ENCODE measurements at regions not wholly inside any gene's neighbourhood (a gene's known extent, or its start where the extent isn't known, plus 50 kb on each side); places are given as distances from the start of the nearest gene placed in this dataset.

DNA sequence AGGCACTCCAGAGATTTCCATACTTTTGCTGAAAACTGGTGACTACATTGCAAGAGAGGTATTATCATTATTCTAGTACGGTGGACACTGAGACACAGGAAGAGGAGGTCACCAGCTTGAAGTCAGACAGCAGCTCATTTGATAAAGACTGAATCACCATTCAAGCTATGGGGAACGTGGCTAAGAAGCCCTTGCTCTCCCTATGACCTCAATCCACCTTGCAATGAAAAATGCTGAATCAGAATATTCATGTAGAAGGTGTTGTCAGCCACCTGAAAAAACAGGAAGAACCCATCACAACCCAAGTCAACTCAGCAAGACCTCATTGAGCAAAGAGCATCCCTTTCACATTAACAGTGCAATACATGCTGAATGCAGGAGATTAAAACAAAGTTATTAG lies 59.0 kb upstream of the FGGY start:
- no peak for DNase-seq
- TF ChIP-seq, protein P1, sequence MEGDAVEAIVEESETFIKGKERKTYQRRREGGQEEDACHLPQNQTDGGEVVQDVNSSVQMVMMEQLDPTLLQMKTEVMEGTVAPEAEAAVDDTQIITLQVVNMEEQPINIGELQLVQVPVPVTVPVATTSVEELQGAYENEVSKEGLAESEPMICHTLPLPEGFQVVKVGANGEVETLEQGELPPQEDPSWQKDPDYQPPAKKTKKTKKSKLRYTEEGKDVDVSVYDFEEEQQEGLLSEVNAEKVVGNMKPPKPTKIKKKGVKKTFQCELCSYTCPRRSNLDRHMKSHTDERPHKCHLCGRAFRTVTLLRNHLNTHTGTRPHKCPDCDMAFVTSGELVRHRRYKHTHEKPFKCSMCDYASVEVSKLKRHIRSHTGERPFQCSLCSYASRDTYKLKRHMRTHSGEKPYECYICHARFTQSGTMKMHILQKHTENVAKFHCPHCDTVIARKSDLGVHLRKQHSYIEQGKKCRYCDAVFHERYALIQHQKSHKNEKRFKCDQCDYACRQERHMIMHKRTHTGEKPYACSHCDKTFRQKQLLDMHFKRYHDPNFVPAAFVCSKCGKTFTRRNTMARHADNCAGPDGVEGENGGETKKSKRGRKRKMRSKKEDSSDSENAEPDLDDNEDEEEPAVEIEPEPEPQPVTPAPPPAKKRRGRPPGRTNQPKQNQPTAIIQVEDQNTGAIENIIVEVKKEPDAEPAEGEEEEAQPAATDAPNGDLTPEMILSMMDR (IDR thresholded peaks at IDR 0.05) = no peak
- Mint-ChIP-seq H3K27me3 (ENCODE audit: insufficient read depth) (peaks cover 3% of the 10 kb centered on the region; the same call in 1 of the 2 replicates), H3K4me3 (no peak overlapping the region), H3K36me3 (ENCODE audit: low read depth) (no peaks in the 10 kb centered on the region), H3K9me3 (no peaks in the 10 kb centered on the region), H3K4me1 (ENCODE audit: low read depth) (peaks cover 21% of the 10 kb centered on the region), H3K27ac (no peak overlapping the region)

DNA sequence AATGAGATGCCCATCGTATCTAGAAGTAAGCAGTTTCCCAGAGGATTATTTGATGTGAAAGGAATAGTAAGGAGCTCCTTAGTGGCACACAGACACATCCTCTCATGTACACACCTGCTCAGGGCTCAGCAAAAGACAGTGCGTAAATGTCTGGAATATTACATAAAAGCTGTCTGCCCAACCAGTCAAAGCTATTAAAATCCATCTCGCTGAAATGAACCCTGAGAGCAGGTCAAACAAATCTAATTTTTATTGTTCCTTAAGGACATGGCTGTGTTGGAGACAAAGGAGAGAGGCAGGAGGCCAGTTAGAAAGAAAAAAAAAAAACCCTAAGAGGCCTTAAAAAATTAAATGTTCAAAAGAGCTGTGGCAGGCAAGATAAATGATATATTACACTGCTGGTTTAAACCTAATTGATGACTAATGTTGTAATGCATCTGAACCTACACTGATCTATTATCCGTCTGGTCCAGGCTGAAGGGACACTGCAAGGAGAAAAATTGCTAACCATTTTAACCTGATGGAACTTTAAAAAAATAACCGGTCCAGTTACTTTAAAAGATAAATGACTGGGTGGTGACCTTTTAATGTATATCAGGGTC lies 58.5 kb upstream of the FGGY start:
- Mint-ChIP-seq H3K4me3 (no peak overlapping the region), H3K9me3 (no peaks in the 10 kb centered on the region), H3K4me1 (ENCODE audit: low read depth) (peaks cover 21% of the 10 kb centered on the region), H3K27ac (no peak overlapping the region), H3K27me3 (ENCODE audit: insufficient read depth) (peaks cover 3% of the 10 kb centered on the region; the same call in 1 of the 2 replicates), H3K36me3 (ENCODE audit: low read depth) (peaks cover under 1% of the 10 kb centered on the region; the same call in 1 of the 2 replicates)
- TF ChIP-seq, protein P1 (IDR thresholded peaks at IDR 0.05) = no peak
- no peak for DNase-seq

DNA sequence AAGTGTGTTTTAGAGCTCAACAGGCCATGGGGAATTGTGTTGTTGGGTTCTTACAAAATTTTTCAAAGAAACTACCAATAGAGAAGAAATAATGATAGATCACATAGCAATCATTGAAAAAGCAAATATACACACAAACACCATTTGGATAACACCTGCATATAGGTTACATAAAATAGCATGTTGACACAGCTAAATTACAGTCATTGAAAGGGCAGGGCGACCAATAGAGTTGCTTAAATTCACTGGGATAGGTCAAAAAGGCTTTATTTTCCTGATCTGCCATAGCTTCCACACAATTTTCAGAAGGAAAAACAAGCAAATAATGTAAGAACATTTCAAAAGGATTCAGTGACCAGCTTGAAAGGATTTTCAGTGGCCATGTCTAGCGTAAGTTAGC lies 57.9 kb upstream of the FGGY start:
- Mint-ChIP-seq H3K36me3 (ENCODE audit: low read depth) (peaks cover 4% of the 10 kb centered on the region; the same call in 1 of the 2 replicates), H3K9me3 (no peaks in the 10 kb centered on the region), H3K4me3 (no peak overlapping the region), H3K27me3 (ENCODE audit: insufficient read depth) (peaks cover 3% of the 10 kb centered on the region; the same call in 1 of the 2 replicates), H3K4me1 (ENCODE audit: low read depth) (peaks cover 21% of the 10 kb centered on the region), H3K27ac (no peak overlapping the region)
- TF ChIP-seq, protein P1 (IDR thresholded peaks at IDR 0.05) = no peak
- no peak for DNase-seq

GRCh38 chr1:59241909-59242308 lies 55.0 kb upstream of the FGGY start:
- H3K4me1 Mint-ChIP-seq (ENCODE audit: low read depth) = peaks cover 16% of the 10 kb centered on the region
- DNase-seq = no peak
- no peak overlapping the region for H3K27ac Mint-ChIP-seq
- peaks cover 14% of the 10 kb centered on the region for H3K9me3 Mint-ChIP-seq
- peaks cover 3% of the 10 kb centered on the region; the same call in 1 of the 2 replicates for H3K27me3 Mint-ChIP-seq (ENCODE audit: insufficient read depth)
- TF ChIP-seq, protein P1 (IDR thresholded peaks at IDR 0.05) = no peak
- no peak overlapping the region for H3K4me3 Mint-ChIP-seq
- peaks cover 11% of the 10 kb centered on the region; the same call in 1 of the 2 replicates for H3K36me3 Mint-ChIP-seq (ENCODE audit: low read depth)

DNA sequence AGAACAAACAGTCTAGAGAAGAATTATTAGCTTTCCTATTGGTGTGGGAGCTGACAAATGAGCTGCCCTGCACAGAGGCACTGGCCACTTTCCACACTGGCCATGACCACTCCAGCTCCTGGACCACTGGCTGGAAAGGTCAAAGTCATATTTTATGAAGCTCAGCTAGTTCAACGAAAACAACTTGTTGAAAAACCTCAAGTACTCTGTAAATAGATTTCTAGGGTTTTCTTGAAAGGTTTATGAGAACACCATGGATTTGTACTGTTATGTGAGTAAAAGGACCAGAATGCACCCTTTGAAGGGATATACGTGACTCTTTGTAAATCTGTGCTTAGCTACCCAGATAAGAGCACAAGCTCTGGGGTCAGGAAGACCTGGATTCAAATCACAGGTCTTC lies 54.5 kb upstream of the FGGY start:
- peaks cover 16% of the 10 kb centered on the region for H3K9me3 Mint-ChIP-seq
- H3K27me3 Mint-ChIP-seq (ENCODE audit: insufficient read depth) = peaks cover 3% of the 10 kb centered on the region; the same call in 1 of the 2 replicates
- H3K36me3 Mint-ChIP-seq (ENCODE audit: low read depth) = peaks cover 11% of the 10 kb centered on the region; the same call in 1 of the 2 replicates
- no peak overlapping the region for H3K4me3 Mint-ChIP-seq
- no peak for DNase-seq
- H3K27ac Mint-ChIP-seq = no peak overlapping the region
- TF ChIP-seq, protein P1 (IDR thresholded peaks at IDR 0.05) = no peak
- H3K4me1 Mint-ChIP-seq (ENCODE audit: low read depth) = peaks cover 12% of the 10 kb centered on the region

Data from HFFc6 (cell line).